ENCODE measurements at regions not wholly inside any gene's neighbourhood (a gene's known extent, or its start where the extent isn't known, plus 50 kb on each side); places are given as distances from the start of the nearest gene placed in this dataset.

GRCh38 chr14:26859483-26859882, 261.6 kb upstream of the NOVA1 start:
- H3K4me3 ChIP-seq = no peak overlapping the region
- TF ChIP-seq EZH2phosphoT487 (IDR thresholded peaks at IDR 0.05; ENCODE audit: insufficient read depth, low read depth) (no peak), EZH2 (IDR thresholded peaks at IDR 0.05; ENCODE audit: insufficient read depth, poor library complexity, severe bottlenecking) (no peak)
- H3K9ac ChIP-seq = no peak overlapping the region
- in situ Hi-C loops (cut with MboI) = no loop called here
- no peaks in the 10 kb centered on the region for H3K36me3 ChIP-seq (ENCODE audit: low read depth)
- 94 to 98% methylated on average over 2 of the region's 2 CpGs for WGBS, 2 experiments (ENCODE audit: low coverage in 1 of 2, low lambda C conversion rate in 2 of 2, missing lambda C conversion rate in 2 of 2)
- H3K27me3 ChIP-seq (replicated peaks; ENCODE audit: insufficient read depth) = peaks cover 36% of the 10 kb centered on the region
- H3K27ac ChIP-seq = no peak overlapping the region
- no peaks in the 10 kb centered on the region for H3K9me2 ChIP-seq (ENCODE audit: insufficient read depth)
- peaks cover 10% of the 10 kb centered on the region for H3F3A ChIP-seq (ENCODE audit: insufficient read depth)
- no peaks in the 10 kb centered on the region for H3K9me3 ChIP-seq (ENCODE audit: low read depth)
- H4K20me1 ChIP-seq (ENCODE audit: insufficient read depth) = no peaks in the 10 kb centered on the region
- no peaks in the 10 kb centered on the region for H3K79me2 ChIP-seq (ENCODE audit: insufficient read depth)
- no peak overlapping the region for H2AFZ ChIP-seq
- peaks cover 19% of the 10 kb centered on the region for H3K4me1 ChIP-seq (ENCODE audit: insufficient read depth)
- no peak for DNase-seq
- H3K4me2 ChIP-seq (ENCODE audit: unreplicated experiment) = no peak overlapping the region

DNA sequence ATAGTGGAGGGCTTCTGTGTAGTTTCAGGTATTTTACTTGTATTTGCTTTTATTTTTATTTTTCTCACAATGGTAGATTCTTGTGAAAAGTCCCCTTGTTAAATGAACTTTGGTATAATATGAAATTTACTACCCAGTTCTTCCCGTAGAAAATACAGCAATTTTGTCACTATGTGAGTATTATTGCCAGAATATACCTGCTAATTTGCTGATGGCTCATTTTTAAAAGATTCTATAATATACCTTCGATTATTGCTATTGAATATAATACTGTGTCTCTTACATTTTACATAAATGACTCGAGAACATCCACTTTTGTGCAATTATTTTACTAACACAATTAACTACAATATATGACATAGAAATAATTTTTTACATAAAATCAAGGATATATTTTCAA, 262.3 kb upstream of the NOVA1 start:
- in situ Hi-C loops (cut with MboI) = no loop called here
- WGBS, 2 experiments (ENCODE audit: low coverage in 1 of 2, low lambda C conversion rate in 2 of 2, missing lambda C conversion rate in 2 of 2) = 91 to 93% methylated on average over 3 of the region's 3 CpGs
- Histone ChIP-seq H3K27ac (no peak overlapping the region), H3K9ac (no peak overlapping the region), H3K36me3 (ENCODE audit: low read depth) (no peaks in the 10 kb centered on the region), H3K79me2 (ENCODE audit: insufficient read depth) (no peaks in the 10 kb centered on the region), H2AFZ (no peak overlapping the region), H3K4me2 (ENCODE audit: unreplicated experiment) (no peak overlapping the region), H3K4me1 (ENCODE audit: insufficient read depth) (peaks cover 16% of the 10 kb centered on the region), H3K9me2 (ENCODE audit: insufficient read depth) (no peaks in the 10 kb centered on the region), H3K4me3 (no peak overlapping the region), H3K9me3 (ENCODE audit: low read depth) (no peaks in the 10 kb centered on the region), H3K27me3 (replicated peaks; ENCODE audit: insufficient read depth) (peaks cover 36% of the 10 kb centered on the region), H4K20me1 (ENCODE audit: insufficient read depth) (no peaks in the 10 kb centered on the region), H3F3A (ENCODE audit: insufficient read depth) (peaks cover 7% of the 10 kb centered on the region)
- DNase-seq = no peak
- TF ChIP-seq EZH2phosphoT487 (IDR thresholded peaks at IDR 0.05; ENCODE audit: insufficient read depth, low read depth) (no peak), EZH2 (IDR thresholded peaks at IDR 0.05; ENCODE audit: insufficient read depth, poor library complexity, severe bottlenecking) (no peak)

GRCh38 chr14:26863736-26864135, 265.9 kb upstream of the NOVA1 start:
- H3K9me3 ChIP-seq (ENCODE audit: low read depth) = no peaks in the 10 kb centered on the region
- WGBS, 2 experiments (ENCODE audit: low coverage in 1 of 2, low lambda C conversion rate in 2 of 2, missing lambda C conversion rate in 2 of 2) = 39 to 41% methylated on average over 5 of the region's 5 CpGs
- no peak overlapping the region for H3K9ac ChIP-seq
- H3K4me3 ChIP-seq = no peak overlapping the region
- no peaks in the 10 kb centered on the region for H4K20me1 ChIP-seq (ENCODE audit: insufficient read depth)
- in situ Hi-C loops (cut with MboI) = no loop called here
- peaks cover 28% of the 10 kb centered on the region for H3K27me3 ChIP-seq (replicated peaks; ENCODE audit: insufficient read depth)
- no peak overlapping the region for H3K27ac ChIP-seq
- peaks cover 19% of the 10 kb centered on the region for H3K4me1 ChIP-seq (ENCODE audit: insufficient read depth)
- H3K79me2 ChIP-seq (ENCODE audit: insufficient read depth) = no peaks in the 10 kb centered on the region
- peak overlapping the region; percentile 15 for H3K4me2 ChIP-seq (ENCODE audit: unreplicated experiment)
- peak; percentile 72 for DNase-seq
- H3F3A ChIP-seq (ENCODE audit: insufficient read depth) = no peaks in the 10 kb centered on the region
- no peaks in the 10 kb centered on the region for H3K9me2 ChIP-seq (ENCODE audit: insufficient read depth)
- TF ChIP-seq EZH2phosphoT487 (IDR thresholded peaks at IDR 0.05; ENCODE audit: insufficient read depth, low read depth) (no peak), EZH2 (IDR thresholded peaks at IDR 0.05; ENCODE audit: insufficient read depth, poor library complexity, severe bottlenecking) (no peak)
- no peaks in the 10 kb centered on the region for H3K36me3 ChIP-seq (ENCODE audit: low read depth)
- H2AFZ ChIP-seq = no peak overlapping the region

DNA sequence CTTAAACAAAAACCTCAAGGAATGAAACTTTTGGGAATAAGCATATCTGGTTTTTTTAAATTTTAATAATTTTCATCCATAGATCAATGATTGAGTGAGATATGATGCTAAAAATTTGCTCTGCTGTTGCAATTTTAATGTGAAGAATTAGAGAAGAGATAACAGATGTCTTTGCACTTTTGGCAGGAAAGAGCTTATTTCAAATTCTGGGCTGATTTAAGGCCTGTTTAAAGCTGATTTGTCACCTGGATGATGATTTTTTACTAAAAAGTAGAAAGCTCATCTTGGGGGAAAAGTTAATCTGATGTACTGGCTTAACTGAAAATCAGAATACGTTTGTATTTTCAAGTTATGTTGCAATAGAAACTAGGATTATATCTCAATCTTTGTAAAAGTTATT, 268.9 kb upstream of the NOVA1 start:
- Histone ChIP-seq H3K27me3 (replicated peaks; ENCODE audit: insufficient read depth) (peaks cover 29% of the 10 kb centered on the region), H3K9me2 (ENCODE audit: insufficient read depth) (no peaks in the 10 kb centered on the region), H3K79me2 (ENCODE audit: insufficient read depth) (no peaks in the 10 kb centered on the region), H3K9me3 (ENCODE audit: low read depth) (no peaks in the 10 kb centered on the region), H3K36me3 (ENCODE audit: low read depth) (no peaks in the 10 kb centered on the region), H3K4me1 (ENCODE audit: insufficient read depth) (peaks cover 19% of the 10 kb centered on the region), H3K4me3 (no peak overlapping the region), H3F3A (ENCODE audit: insufficient read depth) (no peaks in the 10 kb centered on the region), H4K20me1 (ENCODE audit: insufficient read depth) (no peaks in the 10 kb centered on the region), H2AFZ (no peak overlapping the region), H3K27ac (no peak overlapping the region), H3K4me2 (ENCODE audit: unreplicated experiment) (peak overlapping the region; percentile 38), H3K9ac (no peak overlapping the region)
- in situ Hi-C loops (cut with MboI) = no loop called here
- TF ChIP-seq EZH2 (IDR thresholded peaks at IDR 0.05; ENCODE audit: insufficient read depth, poor library complexity, severe bottlenecking) = no peak
- TF ChIP-seq EZH2phosphoT487 (IDR thresholded peaks at IDR 0.05; ENCODE audit: insufficient read depth, low read depth) = no peak
- 11 to 15% methylated on average over 1 of the region's 1 CpG for WGBS, 2 experiments (ENCODE audit: low coverage in 1 of 2, low lambda C conversion rate in 2 of 2, missing lambda C conversion rate in 2 of 2)
- no peak for DNase-seq

DNA sequence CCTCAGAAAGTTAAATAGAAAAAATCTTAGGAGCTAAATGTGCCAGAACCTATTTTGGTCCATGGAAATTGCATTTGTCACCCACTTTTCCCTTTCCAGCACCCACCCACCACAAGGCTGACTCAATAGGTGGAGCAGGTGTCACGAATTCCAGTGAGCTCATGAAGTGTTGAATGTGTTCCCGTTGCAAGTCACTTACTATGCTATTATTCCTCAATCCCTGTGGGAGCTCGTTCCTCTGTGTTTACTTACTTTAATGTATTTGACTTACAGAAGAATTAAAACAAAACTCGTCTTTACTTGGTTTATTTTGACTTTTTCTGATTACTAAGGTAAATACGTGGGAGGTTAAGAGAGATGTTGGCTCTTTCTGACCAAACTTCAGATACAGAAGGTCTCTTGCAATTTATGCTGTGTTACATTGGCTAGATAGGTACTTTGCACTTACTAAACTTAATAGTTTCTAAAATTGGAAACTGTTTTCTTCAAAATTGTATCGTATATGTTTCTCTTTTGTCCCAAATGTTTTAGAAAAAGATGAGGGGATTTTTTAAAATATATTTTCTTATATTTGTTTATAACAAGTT, 269.4 kb upstream of the NOVA1 start:
- Histone ChIP-seq H3K4me1 (ENCODE audit: insufficient read depth) (peaks cover 19% of the 10 kb centered on the region), H3K36me3 (ENCODE audit: low read depth) (no peaks in the 10 kb centered on the region), H3K9me3 (ENCODE audit: low read depth) (no peaks in the 10 kb centered on the region), H3K4me3 (no peak overlapping the region), H3K79me2 (ENCODE audit: insufficient read depth) (no peaks in the 10 kb centered on the region), H3K27me3 (replicated peaks; ENCODE audit: insufficient read depth) (peaks cover 29% of the 10 kb centered on the region), H3F3A (ENCODE audit: insufficient read depth) (no peaks in the 10 kb centered on the region), H3K9me2 (ENCODE audit: insufficient read depth) (no peaks in the 10 kb centered on the region), H3K4me2 (ENCODE audit: unreplicated experiment) (peak overlapping the region; percentile 38), H4K20me1 (ENCODE audit: insufficient read depth) (no peaks in the 10 kb centered on the region), H2AFZ (no peak overlapping the region), H3K27ac (no peak overlapping the region), H3K9ac (no peak overlapping the region)
- in situ Hi-C loops (cut with MboI) = no loop called here
- TF ChIP-seq EZH2phosphoT487 (IDR thresholded peaks at IDR 0.05; ENCODE audit: insufficient read depth, low read depth) = no peak
- no peak for TF ChIP-seq EZH2 (IDR thresholded peaks at IDR 0.05; ENCODE audit: insufficient read depth, poor library complexity, severe bottlenecking)
- WGBS, 2 experiments (ENCODE audit: low coverage in 1 of 2, low lambda C conversion rate in 2 of 2, missing lambda C conversion rate in 2 of 2) = 28 to 34% methylated on average over 6 of the region's 6 CpGs
- DNase-seq = peak; percentile 68
